ENCODE measurements at regions not wholly inside any gene's neighbourhood (a gene's known extent, or its start where the extent isn't known, plus 50 kb on each side); places are given as distances from the start of the nearest gene placed in this dataset.

DNA sequence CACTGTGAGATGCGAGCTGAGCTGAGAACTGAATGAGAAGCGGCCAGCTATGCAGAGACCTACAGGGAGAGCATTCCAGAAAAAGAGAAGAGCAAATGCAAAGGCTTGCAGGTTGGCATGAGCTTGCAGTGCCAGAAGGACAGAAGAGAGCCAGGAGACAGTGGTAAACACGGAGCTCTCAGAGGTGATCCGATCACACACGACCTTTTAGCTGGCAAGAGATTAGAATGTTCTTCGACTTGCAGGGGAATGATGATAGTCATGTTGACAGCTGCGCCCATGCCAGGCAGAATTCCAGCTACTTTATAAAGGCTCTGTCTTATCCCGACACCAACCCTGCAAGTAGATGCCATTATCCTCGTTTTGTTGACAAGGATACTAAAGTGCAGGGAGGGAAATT, 256.8 kb downstream of the VRK1 start:
- TF ChIP-seq, protein P1, sequence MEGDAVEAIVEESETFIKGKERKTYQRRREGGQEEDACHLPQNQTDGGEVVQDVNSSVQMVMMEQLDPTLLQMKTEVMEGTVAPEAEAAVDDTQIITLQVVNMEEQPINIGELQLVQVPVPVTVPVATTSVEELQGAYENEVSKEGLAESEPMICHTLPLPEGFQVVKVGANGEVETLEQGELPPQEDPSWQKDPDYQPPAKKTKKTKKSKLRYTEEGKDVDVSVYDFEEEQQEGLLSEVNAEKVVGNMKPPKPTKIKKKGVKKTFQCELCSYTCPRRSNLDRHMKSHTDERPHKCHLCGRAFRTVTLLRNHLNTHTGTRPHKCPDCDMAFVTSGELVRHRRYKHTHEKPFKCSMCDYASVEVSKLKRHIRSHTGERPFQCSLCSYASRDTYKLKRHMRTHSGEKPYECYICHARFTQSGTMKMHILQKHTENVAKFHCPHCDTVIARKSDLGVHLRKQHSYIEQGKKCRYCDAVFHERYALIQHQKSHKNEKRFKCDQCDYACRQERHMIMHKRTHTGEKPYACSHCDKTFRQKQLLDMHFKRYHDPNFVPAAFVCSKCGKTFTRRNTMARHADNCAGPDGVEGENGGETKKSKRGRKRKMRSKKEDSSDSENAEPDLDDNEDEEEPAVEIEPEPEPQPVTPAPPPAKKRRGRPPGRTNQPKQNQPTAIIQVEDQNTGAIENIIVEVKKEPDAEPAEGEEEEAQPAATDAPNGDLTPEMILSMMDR (IDR thresholded peaks at IDR 0.05; ENCODE audit: low read depth, low read length): no peak
- TF ChIP-seq POLR2A (IDR thresholded peaks at IDR 0.05; ENCODE audit: extremely low read depth, insufficient read length): no peak

All from NB4 (cell line).